ENCODE measurements at regions not wholly inside any gene's neighbourhood (a gene's known extent, or its start where the extent isn't known, plus 50 kb on each side); places are given as distances from the start of the nearest gene placed in this dataset.
A peak's percentile ranks its signal among the peaks of the same experiment; 100 is the strongest.

- Histone ChIP-seq H3K36me3 (no peaks in the 10 kb centered on the region), H3K4me1 (no peaks in the 10 kb centered on the region), H3K4me3 (no peak overlapping the region), H3K27ac (no peak overlapping the region), H3K27me3 (peaks cover 19% of the 10 kb centered on the region), H3K9me3 (no peaks in the 10 kb centered on the region)
- no peak for TF ChIP-seq CTCF (IDR thresholded peaks at IDR 0.05)
- TF ChIP-seq EP300 (IDR thresholded peaks at IDR 0.05) = no peak
- no peak for TF ChIP-seq POLR2A (IDR thresholded peaks at IDR 0.05)
- TF ChIP-seq POLR2AphosphoS5 (IDR thresholded peaks at IDR 0.05) = no peak
- 77% methylated on average over 12 of the region's 12 CpGs for WGBS
- DNase-seq (ENCODE audit: low spot score in 2 of 2) = peak; percentile 24 to 54
Observed at GRCh38 chr1:228546541-228547463, 59.6 kb downstream of the RNF187 start.

GRCh38 chr1:228547464-228547792, 60.2 kb downstream of the RNF187 start:
- H3K4me3 ChIP-seq = no peak overlapping the region
- H3K36me3 ChIP-seq = no peaks in the 10 kb centered on the region
- 70% methylated on average over 3 of the region's 3 CpGs for WGBS
- peak in 1 of 2 donors; percentile 16 for DNase-seq (ENCODE audit: low spot score in 2 of 2)
- TF ChIP-seq CTCF (IDR thresholded peaks at IDR 0.05) (no peak), POLR2AphosphoS5 (IDR thresholded peaks at IDR 0.05) (no peak), EP300 (IDR thresholded peaks at IDR 0.05) (no peak), POLR2A (IDR thresholded peaks at IDR 0.05) (no peak)
- no peak overlapping the region for H3K27ac ChIP-seq
- H3K27me3 ChIP-seq = peaks cover 23% of the 10 kb centered on the region
- no peaks in the 10 kb centered on the region for H3K9me3 ChIP-seq
- no peaks in the 10 kb centered on the region for H3K4me1 ChIP-seq

- no peaks in the 10 kb centered on the region for H3K4me1 ChIP-seq
- 57% methylated on average over 1 of the region's 2 CpGs for WGBS
Observed at GRCh38 chr1:228548788-228549187, 61.6 kb downstream of the RNF187 start.

GRCh38 chr1:228552596-228553176, 65.5 kb downstream of the RNF187 start:
- no peak overlapping the region for H3K27ac ChIP-seq
- H3K36me3 ChIP-seq = no peaks in the 10 kb centered on the region
- H3K27me3 ChIP-seq = peaks cover 15% of the 10 kb centered on the region
- H3K4me1 ChIP-seq = no peaks in the 10 kb centered on the region
- no peak for TF ChIP-seq POLR2A (IDR thresholded peaks at IDR 0.05)
- no peak for TF ChIP-seq CTCF (IDR thresholded peaks at IDR 0.05)
- no peaks in the 10 kb centered on the region for H3K9me3 ChIP-seq
- DNase-seq (ENCODE audit: low spot score in 2 of 2) = peak; percentile 1 to 13
- H3K4me3 ChIP-seq = no peak overlapping the region
- 72% methylated on average over 5 of the region's 5 CpGs for WGBS

More at GRCh38 chr1:228548788-228549187, 61.6 kb downstream of the RNF187 start:
- H3K4me3 ChIP-seq = no peak overlapping the region
- H3K9me3 ChIP-seq = no peaks in the 10 kb centered on the region
- peak; percentile 14 to 21 for DNase-seq (ENCODE audit: low spot score in 2 of 2)
- TF ChIP-seq POLR2AphosphoS5 (IDR thresholded peaks at IDR 0.05) (no peak), POLR2A (IDR thresholded peaks at IDR 0.05) (no peak), EP300 (IDR thresholded peaks at IDR 0.05) (no peak), CTCF (IDR thresholded peaks at IDR 0.05) (no peak)
- peaks cover 18% of the 10 kb centered on the region for H3K27me3 ChIP-seq
- H3K36me3 ChIP-seq = no peaks in the 10 kb centered on the region
- H3K27ac ChIP-seq = no peak overlapping the region

GRCh38 chr1:228554107-228554506, 66.9 kb downstream of the RNF187 start:
- H3K36me3 ChIP-seq = no peaks in the 10 kb centered on the region
- no peak overlapping the region for H3K27ac ChIP-seq
- peaks cover 6% of the 10 kb centered on the region for H3K27me3 ChIP-seq
- WGBS = 51% methylated on average over 5 of the region's 6 CpGs
- H3K4me3 ChIP-seq = no peak overlapping the region
- TF ChIP-seq POLR2A (IDR thresholded peaks at IDR 0.05) (no peak), EP300 (IDR thresholded peaks at IDR 0.05) (no peak), POLR2AphosphoS5 (IDR thresholded peaks at IDR 0.05) (no peak), CTCF (IDR thresholded peaks at IDR 0.05) (no peak)
- no peaks in the 10 kb centered on the region for H3K4me1 ChIP-seq
- peak; percentile 10 to 21 for DNase-seq (ENCODE audit: low spot score in 2 of 2)
- no peaks in the 10 kb centered on the region for H3K9me3 ChIP-seq

All from suprapubic skin (tissue), 4 donors.